ENCODE measurements at regions not wholly inside any gene's neighbourhood (a gene's known extent, or its start where the extent isn't known, plus 50 kb on each side); places are given as distances from the start of the nearest gene placed in this dataset.

DNA sequence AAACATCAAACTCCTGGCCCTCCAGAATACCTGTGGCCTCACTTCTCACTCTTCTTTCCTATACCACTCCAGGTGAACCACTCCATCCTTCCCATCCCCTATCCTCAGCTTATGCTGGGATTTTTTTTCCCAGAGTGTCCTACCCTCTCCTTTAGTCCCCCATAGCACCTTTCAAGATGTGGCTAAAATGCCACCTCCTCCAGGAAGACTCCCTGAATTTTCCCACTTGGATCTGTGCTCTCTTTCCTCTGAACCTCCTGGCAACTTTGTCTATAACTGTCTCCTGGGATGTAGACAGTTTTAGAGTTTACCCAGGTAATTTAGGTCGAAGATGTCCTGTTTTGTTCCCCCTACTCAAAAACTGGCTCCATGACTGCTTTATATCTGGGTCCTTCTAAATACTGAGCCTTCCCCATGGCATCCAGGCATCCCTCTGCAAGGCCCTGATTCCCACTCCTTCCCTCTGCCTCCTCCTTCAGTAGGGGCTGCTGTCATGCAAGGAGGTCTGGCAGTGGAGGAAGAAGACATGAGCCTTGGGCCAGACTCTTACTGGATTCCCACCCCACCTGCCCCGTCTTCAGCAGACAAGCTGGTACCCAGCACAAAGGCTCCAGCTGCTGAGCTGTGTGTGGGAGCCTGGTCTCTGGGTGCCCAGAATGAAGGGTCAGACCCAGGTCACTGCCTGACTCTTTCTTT lies 161.5 kb downstream of the SMAD6 start:
- Histone ChIP-seq H3K4me2 (ENCODE audit: insufficient read depth in 1 of 2, low read depth in 2 of 2, low read length in 2 of 2) (no peak overlapping the region), H2BK12ac (ENCODE audit: low read depth, low read length) (no peak overlapping the region; the same call in 1 of the 2 replicates), H2BK5ac (ENCODE audit: low read depth, low read length) (no peak overlapping the region), H4K20me1 (replicated peaks in 1 of 2; ENCODE audit: control insufficient read depth in 1 of 2, insufficient read depth in 2 of 2, low read length in 2 of 2) (no peaks in the 10 kb centered on the region), H3K4me1 (replicated peaks in 1 of 4; ENCODE audit: control insufficient read depth in 3 of 4, insufficient read depth in 4 of 4, low read length in 3 of 4) (peaks cover 0 to 6% (median 3%) of the 10 kb centered on the region in 4 experiments; a peak in 5 of 7 replicates), H3K79me2 (ENCODE audit: control insufficient read depth in 1 of 2, insufficient read depth in 2 of 2, low read length in 2 of 2) (no peaks in the 10 kb centered on the region), H3K79me1 (ENCODE audit: low read depth, low read length) (no peaks in the 10 kb centered on the region), H3K14ac (ENCODE audit: insufficient read length) (no peak overlapping the region), H3K9me3 (ENCODE audit: insufficient read depth in 2 of 2, low read depth in 1 of 2, low read length in 1 of 2) (no peaks in the 10 kb centered on the region), H3K18ac (ENCODE audit: extremely low read depth, low read length) (no peak overlapping the region), H2BK20ac (ENCODE audit: low read length) (no peak overlapping the region), H3K27me3 (replicated peaks in 1 of 4; ENCODE audit: control insufficient read depth in 3 of 4, extremely low read depth in 1 of 4, insufficient read depth in 3 of 4, low read length in 3 of 4) (no peaks in the 10 kb centered on the region), H2BK120ac (replicated peaks; ENCODE audit: low read depth, low read length) (no peak overlapping the region), H4K5ac (ENCODE audit: insufficient read length, low read depth, low read length) (no peak overlapping the region), H3K36me3 (ENCODE audit: control insufficient read depth in 2 of 4, insufficient read depth in 4 of 4, low read length in 3 of 4) (no peaks in the 10 kb centered on the region), H2AFZ (ENCODE audit: low read length) (no peak overlapping the region), H4K8ac (ENCODE audit: extremely low read depth, insufficient read depth, low read length) (no peak overlapping the region), H3K4me3 (ENCODE audit: extremely low read depth in 1 of 4, insufficient read depth in 2 of 4, low read depth in 3 of 4, low read length in 4 of 4) (no peak overlapping the region), H3K23me2 (ENCODE audit: low read depth, low read length) (no peaks in the 10 kb centered on the region), H2AK5ac (ENCODE audit: low read depth, low read length) (no peak overlapping the region), H3K23ac (ENCODE audit: insufficient read length) (no peak overlapping the region), H2BK15ac (ENCODE audit: low read length) (no peak overlapping the region), H4K91ac (replicated peaks; ENCODE audit: insufficient read length, low read length) (no peak overlapping the region), H3K4ac (replicated peaks; ENCODE audit: insufficient read length, low read depth, low read length) (no peak overlapping the region), H3K56ac (replicated peaks; ENCODE audit: insufficient read length, low read depth, low read length) (no peak overlapping the region), H3K27ac (ENCODE audit: low read depth, low read length) (no peak overlapping the region), H3K9ac (replicated peaks in 1 of 4; ENCODE audit: extremely low read depth in 1 of 4, low read depth in 3 of 4, low read length in 3 of 4) (no peak overlapping the region)
- FAIRE-seq: no peak
- POLR2A ChIA-PET (ENCODE audit: partially characterized antibody): no interaction called here
- no peak for TF ChIP-seq FOSL1 (IDR thresholded peaks at IDR 0.05; ENCODE audit: insufficient read depth, low read depth, low read length)
- no peak for TF ChIP-seq RAD21 (IDR thresholded peaks at IDR 0.05 in 1 of 2, conservative IDR thresholded peaks at IDR 0.05 in 1 of 2; ENCODE audit: low read depth in 2 of 2, low read length in 2 of 2)
- TF ChIP-seq SP1 (IDR thresholded peaks at IDR 0.05; ENCODE audit: low read depth, low read length): no peak
- no peak for TF ChIP-seq JUND (IDR thresholded peaks at IDR 0.05; ENCODE audit: low read length)
- no peak for TF ChIP-seq EZH2 (IDR thresholded peaks at IDR 0.05; ENCODE audit: low read depth, low read length, severe bottlenecking)
- TF ChIP-seq ZNF274 (IDR thresholded peaks at IDR 0.05; ENCODE audit: borderline replicate concordance, extremely low read depth, low read length): no peak
- TF ChIP-seq GTF2F1 (IDR thresholded peaks at IDR 0.05; ENCODE audit: borderline replicate concordance, low read depth, low read length): no peak
- no peak for TF ChIP-seq TBP (IDR thresholded peaks at IDR 0.05; ENCODE audit: low read depth, low read length)
- TF ChIP-seq SUZ12 (IDR thresholded peaks at IDR 0.05; ENCODE audit: low read length): no peak
- no peak for TF ChIP-seq SRF (IDR thresholded peaks at IDR 0.05; ENCODE audit: low read depth, low read length)
- TF ChIP-seq YY1 (IDR thresholded peaks at IDR 0.05; ENCODE audit: low read depth, low read length): no peak
- no peak for TF ChIP-seq CBX8 (IDR thresholded peaks at IDR 0.05; ENCODE audit: borderline replicate concordance, low read depth, low read length)
- TF ChIP-seq RFX5 (IDR thresholded peaks at IDR 0.05; ENCODE audit: borderline replicate concordance, low read depth, low read length): no peak
- peak in 1 of 2 experiments; percentile 29 for DNase-seq (ENCODE audit: low read depth in 1 of 2, low spot score in 2 of 2)
- 69% methylated on average over 2 of the region's 2 CpGs; no CpG with 5 or more reads in 1 of the 2 experiments for WGBS, 2 experiments (ENCODE audit: extremely low coverage in 1 of 2, insufficient coverage in 1 of 2, insufficient read length in 1 of 2, insufficient replicate concordance in 2 of 2, low coverage in 1 of 2, low lambda C conversion rate in 2 of 2, missing lambda C conversion rate in 1 of 2)
- CTCF ChIA-PET (ENCODE audit: partially characterized antibody): interaction anchor here (0.5 to 3.2 kb wide), 28 partner anchors 10 to 274 kb away, joined by 3 to 27 read pairs (median 4); no protein-coding TSS in a partner anchor
